SK-N-SH (cell line): ENCODE measurements at regions not wholly inside any gene's neighbourhood (a gene's known extent, or its start where the extent isn't known, plus 50 kb on each side); places are given as distances from the start of the nearest gene placed in this dataset.

ENCODE experiments used
- CHD2 ChIP-seq: fragments of 150-350 bp; IDR thresholded peaks from 2 replicates; pipeline ENCODE4 v1.6.1; 2018; ENCODE audit warnings: low read length; ENCODE audit not compliant: partially characterized antibody
- CTCF ChIP-seq: fragments of 200-600 bp; sonication (generic); IDR thresholded peaks from 2 replicates; pipeline ENCODE4 v1.6.1; 2017; ENCODE audit warnings: antibody characterized with exemption, mild to moderate bottlenecking, moderate library complexity
- EP300 ChIP-seq, 2 experiments: IDR thresholded peaks; 2 replicates each; pipeline versions ENCODE4 v1.4.0 to v1.6.1; 2012; ENCODE audit warnings: borderline replicate concordance in 1 of 2, low read depth in 1 of 2, low read length in 1 of 2
- EZH2phosphoT487 ChIP-seq: fragments of 200-600 bp; sonication (generic); IDR thresholded peaks from 2 replicates; pipeline ENCODE4 v1.6.1; 2017; ENCODE audit warnings: low read depth, mixed run types, mild to moderate bottlenecking, antibody characterized with exemption, moderate library complexity, borderline replicate concordance
- FOXM1 ChIP-seq: IDR thresholded peaks from 2 replicates; pipeline ENCODE4 v1.4.0; 2012; ENCODE audit warnings: low read depth, mild to moderate bottlenecking
- GABPA ChIP-seq: IDR thresholded peaks from 2 replicates; pipeline ENCODE4 v1.4.0; 2012; ENCODE audit warnings: low read depth, mild to moderate bottlenecking
- MAX ChIP-seq: IDR thresholded peaks from 2 replicates; pipeline ENCODE4 v1.4.0; 2012; ENCODE audit warnings: low read depth
- MEF2A ChIP-seq: IDR thresholded peaks from 2 replicates; pipeline ENCODE4 v1.4.0; 2012; ENCODE audit warnings: low read depth, borderline replicate concordance
- PBX3 ChIP-seq: IDR thresholded peaks from 2 replicates; pipeline ENCODE4; 2012
- POLR2AphosphoS5 ChIP-seq: IDR thresholded peaks from 2 replicates; pipeline ENCODE4 v1.6.1; 2012; ENCODE audit warnings: low read depth, low read length
- RAD21 ChIP-seq: IDR thresholded peaks from 2 replicates; pipeline ENCODE4 v1.6.1; 2012; ENCODE audit warnings: mild to moderate bottlenecking, low read length
- USF2 ChIP-seq: fragments of 150-350 bp; IDR thresholded peaks from 2 replicates; pipeline ENCODE4 v1.6.1; 2017; ENCODE audit warnings: antibody characterized with exemption, low read length, low read depth, borderline replicate concordance

- no peak for TF ChIP-seq GABPA
- TF ChIP-seq CTCF: no peak
- no peak for TF ChIP-seq CHD2
- no peak for TF ChIP-seq USF2
- no peak for TF ChIP-seq MEF2A
- TF ChIP-seq EZH2phosphoT487: no peak
- TF ChIP-seq RAD21: no peak
- TF ChIP-seq EP300 (IDR thresholded peaks at IDR 0.05; ENCODE audit: borderline replicate concordance in 1 of 2, low read depth in 1 of 2, low read length in 1 of 2): no peak
- TF ChIP-seq FOXM1: no peak
- TF ChIP-seq PBX3: no peak
- TF ChIP-seq MAX: no peak
- TF ChIP-seq POLR2AphosphoS5: no peak
These were observed 383.3 kb upstream of the ZFP42 start for GRCh38 chr4:187612301-187612700.
